Myocyte (in vitro differentiated cells): ENCODE measurements at regions not wholly inside any gene's neighbourhood (a gene's known extent, or its start where the extent isn't known, plus 50 kb on each side); places are given as distances from the start of the nearest gene placed in this dataset.
"Not testable (repeated sequence)": the region's sequence is repeated elsewhere in the genome, so short reads cannot be mapped to it uniquely, and the experiment has no call there.

Source experiments
- DNase-seq: peaks from one replicate; pipeline ENCODE4 v3.0.0-alpha.2; 2012; ENCODE audit warnings: low read depth

- DNase-seq: no peak
These were observed 125.0 kb upstream of the PITX1 start for GRCh38 chr5:135158982-135159381.

DNA sequence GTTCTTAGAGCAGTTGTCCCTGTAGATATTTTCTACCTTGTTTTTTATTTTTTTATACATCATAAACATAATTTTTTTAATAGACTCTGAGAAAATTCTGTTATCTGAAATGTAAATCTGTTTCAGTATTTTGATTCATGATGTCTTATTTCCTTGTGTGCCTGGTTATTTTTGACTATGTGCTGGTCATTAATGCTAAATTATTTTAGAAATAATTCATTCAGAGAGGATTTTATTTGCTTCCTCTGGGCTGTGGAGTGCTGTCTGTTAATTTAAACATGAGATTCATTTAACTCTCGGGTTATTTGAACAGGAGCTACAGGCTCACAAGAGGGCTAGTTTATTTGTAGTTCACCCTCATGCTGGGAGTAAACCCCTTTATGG lies 124.3 kb upstream of the PITX1 start:
- no peak for DNase-seq

DNA sequence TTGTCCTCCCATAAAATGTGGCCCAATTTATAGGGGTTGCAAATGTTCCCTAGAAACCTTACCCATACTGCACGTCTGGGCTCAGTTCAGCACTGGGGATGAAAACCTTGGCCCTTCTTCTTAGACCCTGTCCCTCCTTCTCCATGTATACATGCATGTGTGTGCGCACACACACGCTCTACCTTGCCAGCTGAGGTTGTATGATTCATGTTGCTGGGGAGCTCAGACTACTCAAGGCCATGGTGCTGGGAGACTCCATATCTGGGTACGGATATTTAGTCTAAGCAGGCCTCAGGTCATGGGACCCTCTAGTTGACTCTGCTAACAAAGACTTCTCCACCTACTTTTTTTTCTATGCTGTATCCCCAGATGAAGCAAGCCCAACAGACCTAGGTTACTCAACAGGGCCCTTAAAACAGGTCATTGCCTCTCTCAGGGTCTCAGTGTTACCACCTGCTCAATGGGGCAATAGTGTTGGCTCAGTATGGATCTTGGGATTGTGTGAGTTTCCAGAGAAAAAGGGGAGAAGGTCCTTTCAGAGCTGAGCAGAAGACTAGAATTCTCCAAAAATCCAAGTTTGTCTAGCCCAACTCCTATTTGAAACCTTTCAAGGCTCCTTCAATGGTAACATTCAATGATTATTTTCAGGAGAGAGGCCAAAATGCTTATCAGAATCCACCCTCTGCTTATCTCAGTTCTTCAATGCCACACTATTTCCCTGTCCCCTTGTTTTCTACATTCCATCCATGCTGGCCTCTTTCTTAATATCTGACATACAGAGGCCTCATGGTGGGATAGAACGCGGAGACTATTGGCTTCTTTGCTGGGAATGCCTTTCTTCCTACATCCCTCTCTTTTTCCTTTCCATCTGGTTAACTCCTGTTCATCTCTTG lies 123.6 kb upstream of the PITX1 start:
- no peak for DNase-seq

DNA sequence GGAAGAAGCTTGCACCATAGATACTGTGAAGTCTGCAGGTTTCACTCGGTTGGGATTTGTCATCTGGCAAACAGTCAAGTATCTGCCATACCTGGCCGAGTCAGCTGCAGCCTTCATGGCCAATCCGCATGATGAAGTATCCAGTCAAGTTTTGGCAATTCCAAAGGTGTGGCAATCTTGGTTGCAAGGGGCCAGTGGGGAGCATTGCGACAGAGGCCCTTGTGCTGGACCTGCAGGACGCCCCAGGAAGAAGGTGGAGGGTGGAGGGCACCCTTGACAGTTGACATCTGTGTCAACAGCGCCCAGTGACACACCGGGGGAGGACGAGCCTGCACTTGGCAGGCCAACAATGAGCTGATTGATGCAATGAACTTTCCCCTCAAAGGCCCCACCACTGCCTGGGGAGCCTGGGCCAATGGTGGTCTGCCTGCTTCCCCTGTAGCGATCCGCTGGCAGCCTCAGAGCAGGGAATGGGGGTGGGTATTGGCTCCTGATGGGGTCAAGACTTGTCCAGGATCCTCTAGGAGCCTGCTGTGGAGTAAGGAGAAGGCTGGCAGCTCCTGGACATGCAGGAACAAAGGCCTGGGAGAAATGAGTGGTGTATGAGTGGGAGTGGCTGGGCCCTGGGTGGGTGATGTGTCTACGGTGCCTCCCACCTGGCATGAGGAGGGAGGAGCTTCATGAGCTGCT lies 122.8 kb upstream of the PITX1 start:
- no peak for DNase-seq

GRCh38 chr5:135156337-135156714 lies 122.3 kb upstream of the PITX1 start:
- DNase-seq: no peak

DNA sequence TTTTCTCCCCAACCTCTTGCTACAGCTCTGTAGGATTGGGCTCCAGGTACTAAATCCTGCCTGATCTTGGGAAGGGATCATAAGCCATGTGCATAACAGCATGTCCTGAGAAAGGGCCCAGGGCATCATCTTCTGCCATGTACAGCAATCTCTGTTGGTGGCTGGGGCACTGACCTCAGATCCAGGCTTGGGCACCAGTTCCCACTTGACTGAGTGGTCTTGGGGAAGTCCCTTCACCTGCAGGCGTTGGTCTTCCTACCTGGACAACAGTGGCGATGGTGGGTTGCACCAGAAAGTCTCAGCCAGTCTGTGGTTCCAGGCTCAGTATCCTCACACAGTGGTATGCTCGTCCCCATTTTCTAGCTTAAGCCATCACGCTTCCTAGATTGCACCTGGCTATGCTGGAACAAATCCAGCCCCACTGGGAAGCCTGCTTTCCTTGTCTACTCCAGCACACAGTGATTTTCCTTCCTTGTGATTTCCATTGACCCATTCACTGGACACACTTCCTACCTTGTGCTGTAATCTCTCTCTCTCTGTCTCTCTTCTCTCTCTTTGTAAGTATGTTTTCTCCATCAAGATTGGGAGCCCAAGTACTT lies 121.7 kb upstream of the PITX1 start:
- peak; percentile 13 for DNase-seq

DNA sequence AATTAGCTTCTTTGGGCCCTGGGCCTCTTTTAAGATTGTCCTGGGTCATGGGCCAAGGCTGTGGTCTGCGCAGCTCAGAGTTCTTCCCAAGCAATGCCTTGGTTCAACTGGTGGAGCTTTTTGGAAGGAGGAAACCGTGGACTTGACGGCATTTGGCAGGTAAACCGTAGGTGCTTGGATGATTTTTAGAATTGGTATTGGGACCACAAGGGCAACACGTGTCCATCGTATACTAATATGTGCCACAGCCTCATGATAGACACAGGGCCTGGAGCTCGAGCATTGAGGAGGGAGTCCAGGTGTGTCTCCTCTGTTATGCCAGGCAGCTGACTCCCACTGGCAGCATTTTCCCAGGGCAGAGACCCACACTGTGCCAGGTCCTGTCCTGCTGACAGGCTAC lies 120.9 kb upstream of the PITX1 start:
- DNase-seq: no peak

GRCh38 chr5:135154197-135154596 lies 120.2 kb upstream of the PITX1 start:
- DNase-seq: no peak

DNA sequence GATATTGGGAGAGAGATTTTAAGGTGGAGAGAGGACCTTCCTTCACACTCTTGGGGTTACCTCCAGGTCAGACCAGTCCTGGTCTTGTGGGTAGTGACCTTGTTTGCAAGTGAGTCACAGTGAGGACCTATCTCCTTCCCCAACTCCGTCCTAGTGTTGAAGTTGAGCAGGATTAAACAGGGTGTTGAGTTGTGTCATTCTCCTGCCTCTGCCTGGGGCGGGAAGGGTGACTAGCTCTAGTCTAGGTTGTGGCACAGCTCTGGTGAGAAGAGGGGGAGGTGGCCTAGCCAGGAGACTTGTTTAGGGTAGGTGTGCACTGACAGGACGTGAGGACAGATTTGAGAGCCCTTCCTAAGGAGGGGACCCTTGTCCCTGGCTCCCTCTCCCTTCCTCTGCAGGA lies 119.6 kb upstream of the PITX1 start:
- DNase-seq: no peak

DNA sequence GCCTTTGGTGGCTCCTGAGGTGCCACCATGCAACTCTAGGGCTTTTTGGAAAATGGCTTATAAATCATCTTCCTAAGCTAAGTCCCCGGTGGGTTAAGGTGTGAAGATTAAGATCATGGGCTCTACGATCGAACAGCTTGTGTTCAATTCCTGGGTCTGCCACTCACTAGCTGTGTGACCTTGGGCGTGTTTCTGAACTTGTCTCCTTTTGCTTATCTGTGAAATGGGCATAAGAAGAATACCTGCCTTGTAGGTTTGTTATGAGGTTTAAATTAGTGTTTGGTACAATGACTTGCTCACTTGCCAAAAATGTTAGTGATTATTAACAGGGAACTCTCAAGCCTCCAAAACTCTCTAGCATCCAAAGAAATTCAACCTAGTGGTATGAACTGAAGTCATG lies 119.2 kb upstream of the PITX1 start:
- DNase-seq: no peak

DNA sequence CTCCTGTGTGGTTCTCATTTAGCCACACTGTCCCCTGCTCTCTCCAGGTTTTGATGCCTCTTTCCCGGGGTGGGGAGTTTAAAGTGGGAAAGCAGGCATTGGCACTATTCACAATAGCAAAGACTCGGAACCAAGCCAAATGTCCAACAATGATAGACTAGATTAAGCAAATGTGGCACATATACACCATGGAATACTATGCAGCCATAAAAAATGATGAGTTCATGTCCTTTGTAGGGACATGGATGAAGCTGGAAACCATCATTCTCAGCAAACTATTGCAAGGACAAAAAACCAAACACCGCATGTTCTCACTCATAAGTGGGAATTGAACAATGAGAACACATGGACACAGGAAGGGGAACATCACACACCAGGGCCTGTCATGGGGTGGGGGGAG lies 117.6 kb upstream of the PITX1 start:
- not testable (repeated sequence) for DNase-seq

DNA sequence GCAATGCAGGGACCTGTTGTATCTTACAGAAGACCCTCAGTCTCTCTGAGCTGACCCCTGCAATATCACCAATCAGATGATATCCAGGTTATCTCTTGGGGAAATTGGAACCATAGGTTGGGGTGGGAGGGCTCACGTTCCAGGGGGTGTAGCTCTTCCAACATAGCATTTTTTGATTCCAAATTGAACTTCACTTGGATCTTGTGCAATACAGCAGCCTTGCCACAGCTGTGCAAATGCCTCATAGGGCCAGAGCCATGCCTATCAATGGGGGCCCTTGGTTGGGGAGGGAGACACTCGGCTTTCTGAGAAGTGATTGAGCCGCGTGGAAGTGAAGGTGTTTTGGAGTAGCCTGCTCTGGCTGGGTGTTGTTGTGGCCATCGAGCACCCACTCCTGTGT lies 117.2 kb upstream of the PITX1 start:
- no peak for DNase-seq

GRCh38 chr5:135150767-135151166 lies 116.7 kb upstream of the PITX1 start:
- no peak for DNase-seq

DNA sequence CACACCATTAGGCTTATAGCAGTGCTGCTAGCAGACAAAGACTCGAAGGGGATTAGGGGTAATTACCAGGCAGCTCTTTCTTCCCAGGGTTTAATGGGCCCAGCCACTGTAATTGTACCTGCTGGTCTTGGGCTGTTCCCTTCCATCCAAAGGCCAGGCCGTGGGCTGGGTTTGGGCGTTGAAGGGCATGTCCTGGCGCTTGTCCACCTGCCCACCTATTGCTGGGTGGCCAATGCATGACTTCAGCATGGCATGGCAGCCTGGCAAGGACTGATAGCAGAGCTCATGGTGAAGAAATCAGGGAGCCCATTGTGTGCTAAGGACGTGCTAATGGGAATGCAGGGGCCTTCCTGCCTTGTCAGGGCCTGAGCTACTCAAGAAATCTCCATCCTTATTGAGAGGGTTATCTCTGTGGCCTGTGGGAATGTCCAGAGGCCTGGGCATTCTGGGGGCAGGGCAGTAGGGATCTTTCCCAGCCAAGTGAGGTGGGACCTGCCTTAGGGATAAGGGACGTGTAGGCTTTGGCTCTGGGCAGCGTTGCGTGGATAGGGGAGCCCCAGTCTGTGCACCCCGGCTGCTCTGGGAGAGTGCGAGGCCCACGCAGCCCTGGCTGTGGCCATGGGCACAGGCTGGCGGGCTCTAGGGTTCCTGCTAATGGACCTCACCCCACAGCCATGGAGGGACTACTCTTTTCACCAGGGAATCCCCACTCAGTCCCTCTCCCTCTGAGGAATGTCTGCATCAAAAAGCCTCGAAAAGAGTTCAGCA lies 116.1 kb upstream of the PITX1 start:
- no peak for DNase-seq

DNA sequence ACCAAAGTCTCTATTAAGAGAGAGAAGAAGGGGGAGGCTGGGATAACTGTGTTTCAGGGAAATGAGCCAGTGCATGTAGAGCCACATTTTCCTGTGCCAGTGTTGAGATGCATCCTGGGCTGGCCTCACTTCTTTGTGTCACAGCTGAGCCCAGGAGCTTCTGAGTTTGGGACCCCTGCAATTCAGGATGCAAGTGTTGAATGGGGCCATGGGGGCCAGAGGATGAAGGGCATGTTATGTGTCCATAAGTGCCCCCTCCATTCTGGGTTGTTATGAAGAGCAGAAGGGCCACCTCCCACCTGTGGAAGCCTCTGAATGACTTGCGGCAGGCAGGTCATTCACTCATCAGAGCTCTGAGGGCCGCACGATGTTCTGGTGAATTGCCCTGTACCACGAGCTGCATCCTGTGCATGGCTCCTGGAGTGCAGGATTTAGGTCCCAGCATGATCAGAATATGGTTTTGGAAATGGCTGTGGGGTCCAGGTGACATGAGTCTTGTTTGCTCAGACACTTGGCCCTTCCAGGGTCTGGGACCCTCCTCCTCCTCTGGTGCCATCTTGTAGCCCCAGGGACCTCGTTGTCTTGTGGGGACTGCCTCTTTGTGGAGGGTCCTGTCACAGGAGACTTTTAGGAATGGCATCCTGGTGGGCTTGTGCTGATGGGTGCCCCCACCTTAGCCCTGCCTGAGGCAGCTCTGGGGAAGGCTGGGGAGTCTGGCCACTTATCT lies 115.4 kb upstream of the PITX1 start:
- DNase-seq: no peak

DNA sequence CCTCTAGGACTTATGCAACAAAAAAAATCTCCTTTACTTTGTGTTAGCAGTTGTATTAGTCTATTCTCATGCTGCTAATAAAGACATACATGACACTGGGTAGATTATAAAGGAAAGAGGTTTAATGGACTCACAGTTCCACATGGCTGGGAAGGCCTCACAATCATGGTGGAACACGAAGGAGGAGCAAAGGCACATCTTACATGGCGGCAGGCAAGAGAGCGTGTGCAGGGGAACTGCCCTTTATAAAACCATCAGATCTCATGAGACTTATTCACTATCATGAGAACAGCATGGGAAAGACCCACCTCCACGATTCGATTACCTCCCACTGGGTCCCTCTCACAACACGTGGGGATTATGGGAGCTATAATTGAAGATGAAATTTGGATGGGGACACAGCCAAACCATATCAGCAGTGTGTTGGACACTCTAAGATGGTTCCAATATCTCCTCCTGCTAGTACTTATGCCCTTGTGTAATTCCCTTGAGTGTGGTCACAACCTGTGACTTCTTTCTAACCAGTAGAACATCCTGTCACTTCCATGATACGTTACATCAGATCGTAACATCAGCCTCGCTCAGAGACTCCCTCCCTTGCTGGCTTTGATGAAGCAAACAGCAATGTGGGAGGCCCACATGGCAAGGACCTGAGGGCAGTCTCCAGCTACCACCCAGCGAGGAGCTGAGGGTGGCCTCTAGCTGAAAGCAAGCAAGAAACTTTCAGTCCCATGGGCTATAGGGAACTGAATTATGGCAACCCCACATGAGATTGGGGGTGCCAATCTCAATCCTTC lies 113.5 kb upstream of the PITX1 start:
- DNase-seq: no peak

GRCh38 chr5:135145985-135146384 lies 112.0 kb upstream of the PITX1 start:
- no peak for DNase-seq

DNA sequence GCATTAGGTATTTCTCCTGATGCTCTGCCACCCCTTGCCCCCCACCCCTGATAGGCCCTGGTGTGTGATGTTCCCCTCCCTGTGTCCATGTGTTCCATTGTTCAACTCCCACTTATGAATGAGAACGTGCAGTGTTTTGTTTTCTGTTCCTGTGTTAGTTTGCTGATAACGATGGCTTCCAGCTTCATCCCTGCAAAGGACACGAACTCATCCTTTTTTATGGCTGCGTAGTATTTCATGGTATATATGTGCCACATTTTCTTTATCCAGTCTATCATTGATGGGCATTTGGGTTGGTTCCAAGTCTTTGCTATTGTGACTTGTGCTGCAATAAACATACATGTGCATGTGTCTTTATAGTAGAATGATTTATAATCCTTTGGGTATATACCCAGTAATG lies 109.7 kb upstream of the PITX1 start:
- not testable (repeated sequence) for DNase-seq

- DNase-seq: no peak
These were observed 107.6 kb upstream of the PITX1 start for GRCh38 chr5:135141303-135142268.
